Renal pelvis (tissue), 1 donor: ENCODE measurements at regions not wholly inside any gene's neighbourhood (a gene's known extent, or its start where the extent isn't known, plus 50 kb on each side); places are given as distances from the start of the nearest gene placed in this dataset.

ENCODE experiments used
- DNase-seq: peaks from one replicate; pipeline ENCODE4 v3.0.0-alpha.2; 2013

- DNase-seq = no peak
These were observed 563.1 kb upstream of the FRG1 start for GRCh38 chr4:189377569-189377968.

- no peak for DNase-seq
These were observed 555.6 kb upstream of the FRG1 start for GRCh38 chr4:189385098-189385497.

GRCh38 chr4:189385579-189385978 is 555.1 kb upstream of the FRG1 start:
- no peak for DNase-seq

GRCh38 chr4:189396435-189396834 is 544.2 kb upstream of the FRG1 start:
- DNase-seq = no peak

- DNase-seq = no peak
These were observed 536.4 kb upstream of the FRG1 start for GRCh38 chr4:189404271-189404670.

GRCh38 chr4:189409158-189409557 is 531.5 kb upstream of the FRG1 start:
- no peak for DNase-seq

- no peak for DNase-seq
These were observed 526.7 kb upstream of the FRG1 start for GRCh38 chr4:189414021-189414420.

- DNase-seq = peak; percentile 58
These were observed 520.1 kb upstream of the FRG1 start for GRCh38 chr4:189420572-189420971.

- DNase-seq = no peak
These were observed 504.5 kb upstream of the FRG1 start for GRCh38 chr4:189436207-189436606.

- DNase-seq = no peak
These were observed 500.0 kb upstream of the FRG1 start for GRCh38 chr4:189440716-189441115.

GRCh38 chr4:189443341-189443740 is 497.3 kb upstream of the FRG1 start:
- DNase-seq = no peak

- no peak for DNase-seq
These were observed 495.1 kb upstream of the FRG1 start for GRCh38 chr4:189445613-189446012.

GRCh38 chr4:189463734-189464133 is 476.9 kb upstream of the FRG1 start:
- no peak for DNase-seq

- DNase-seq = no peak
These were observed 446.3 kb upstream of the FRG1 start for GRCh38 chr4:189494407-189494806.

GRCh38 chr4:189497516-189497915 is 443.2 kb upstream of the FRG1 start:
- no peak for DNase-seq

GRCh38 chr4:189497996-189498395 is 442.7 kb upstream of the FRG1 start:
- DNase-seq = no peak

GRCh38 chr4:189498457-189498856 is 442.2 kb upstream of the FRG1 start:
- no peak for DNase-seq

GRCh38 chr4:189499696-189500095 is 441.0 kb upstream of the FRG1 start:
- no peak for DNase-seq

GRCh38 chr4:189500970-189501369 is 439.7 kb upstream of the FRG1 start:
- no peak for DNase-seq

GRCh38 chr4:189502841-189503435 is 437.7 kb upstream of the FRG1 start:
- DNase-seq = no peak

GRCh38 chr4:189504220-189504619 is 436.5 kb upstream of the FRG1 start:
- DNase-seq = no peak

- no peak for DNase-seq
These were observed 435.3 kb upstream of the FRG1 start for GRCh38 chr4:189505380-189505779.

- DNase-seq = no peak
These were observed 434.6 kb upstream of the FRG1 start for GRCh38 chr4:189506080-189506479.

- no peak for DNase-seq
These were observed 433.6 kb upstream of the FRG1 start for GRCh38 chr4:189507060-189507459.

- no peak for DNase-seq
These were observed 430.1 kb upstream of the FRG1 start for GRCh38 chr4:189510601-189511000.
